ENCODE measurements at regions not wholly inside any gene's neighbourhood (a gene's known extent, or its start where the extent isn't known, plus 50 kb on each side); places are given as distances from the start of the nearest gene placed in this dataset.

- TF ChIP-seq BHLHE40 (IDR thresholded peaks at IDR 0.05; ENCODE audit: borderline replicate concordance) (no peak), SUZ12 (IDR thresholded peaks at IDR 0.05) (no peak), HDGF (IDR thresholded peaks at IDR 0.05; ENCODE audit: borderline replicate concordance) (no peak), CTBP1 (IDR thresholded peaks at IDR 0.05; ENCODE audit: borderline replicate concordance) (no peak), FOXM1 (IDR thresholded peaks at IDR 0.05; ENCODE audit: borderline replicate concordance) (no peak), ELF4 (IDR thresholded peaks at IDR 0.05) (no peak), NFRKB (IDR thresholded peaks at IDR 0.05) (no peak), SP1 (IDR thresholded peaks at IDR 0.05) (no peak), ZNF384 (IDR thresholded peaks at IDR 0.05) (no peak), ARNT (IDR thresholded peaks at IDR 0.05) (no peak), FOXA1 (IDR thresholded peaks at IDR 0.05) (no peak), TARDBP (IDR thresholded peaks at IDR 0.05) (no peak)
Measured at GRCh38 chr2:121162893-121163292, 122.1 kb downstream of the TFCP2L1 start.
